K562 (cell line): ENCODE measurements at regions not wholly inside any gene's neighbourhood (a gene's known extent, or its start where the extent isn't known, plus 50 kb on each side); places are given as distances from the start of the nearest gene placed in this dataset.

ENCODE experiments used
- ATAC-seq: fragments of 200-7000 bp; cut with Tn5 transposase; 3 replicates; pipeline ENCODE4 v1.9.1; 2020; ENCODE audit warnings: moderate library complexity
- BruUV-seq: library from RNA; stranded (reverse); fragments of 400-500 nt; replicated peaks from 2 replicates; lab custom pipeline; 2021; lab: Mats Ljungman, UMichigan
- CTCF ChIA-PET: fragments of 300-600 bp; formaldehyde crosslinking; extraction: SDS; loops from one replicate; lab custom pipeline; 2021; ENCODE audit warnings: low intra/inter-chr PET ratio; lab: Yijun Ruan, JAX
- POLR2A ChIA-PET: fragments of 300-600, 350-650 bp; sonication (Branson Sonifier 250); formaldehyde crosslinking; extraction: SDS; loops from one replicate; lab custom pipeline; 2021; ENCODE audit warnings: antibody characterized with exemption, inconsistent platforms; lab: Yijun Ruan, JAX
- DNase-seq, 4 experiments: peaks; one replicate each; pipeline versions ENCODE4 v3.0.0 to v3.0.0-alpha.2; 2011 to 2018; ENCODE audit warnings: low spot score in 3 of 4, mixed read lengths in 3 of 4; ENCODE audit errors: extremely low read depth in 1 of 4
- FAIRE-seq: peaks from 2 replicates; lab custom pipeline; 2011; peaks lifted over from hg19 to GRCh38; lab: Jason Lieb, UNC
- H2AFZ ChIP-seq: 2 replicates; pipeline ENCODE4 v1.6.0; 2011; ENCODE audit warnings: low read depth, low read length, control low read depth, inconsistent platforms
- H3K27ac ChIP-seq: fragments of 200-600 bp; 3 replicates; pipeline ENCODE4 v1.8.0; 2011; ENCODE audit warnings: low read depth, mild to moderate bottlenecking, control low read depth, inconsistent platforms, low read length, moderate library complexity, mixed read lengths; ENCODE audit errors: extremely low read depth
- H3K27me3 ChIP-seq, 2 experiments: fragments of 300-600 bp in 1 of 2; 2 replicates in 1 of 2; 3 replicates in 1 of 2; pipeline versions ENCODE4 v1.6.0 to v1.8.0; 2011; ENCODE audit warnings: inconsistent platforms in 2 of 2, low read length in 2 of 2, mild to moderate bottlenecking in 1 of 2, mixed read lengths in 1 of 2, moderate library complexity in 1 of 2; ENCODE audit not compliant: control insufficient read depth in 2 of 2, insufficient read depth in 2 of 2
- H3K36me3 ChIP-seq: fragments of 300-600 bp; 3 replicates; pipeline ENCODE4 v1.8.0; 2011; ENCODE audit warnings: mild to moderate bottlenecking, low read length, inconsistent platforms; ENCODE audit not compliant: control insufficient read depth, insufficient read depth
- H3K4me1 ChIP-seq, 2 experiments: fragments of 200-600 bp in 1 of 2; replicated peaks in 1 of 2; 2 replicates in 1 of 2; 3 replicates in 1 of 2; pipeline versions ENCODE4 v1.5.1 to v1.8.0; 2011; ENCODE audit warnings: inconsistent platforms in 2 of 2, low read length in 2 of 2, mild to moderate bottlenecking in 1 of 2, mixed read lengths in 1 of 2, moderate library complexity in 1 of 2; ENCODE audit not compliant: control insufficient read depth in 2 of 2, insufficient read depth in 2 of 2
- H3K4me2 ChIP-seq: 2 replicates; pipeline ENCODE4 v1.6.1; 2011; ENCODE audit warnings: low read length, control low read depth, inconsistent platforms, mixed read lengths; ENCODE audit not compliant: insufficient read depth
- H3K4me3 ChIP-seq: fragments of 200-600 bp; sonication (generic), shearing (Covaris generic); 2 replicates; pipeline ENCODE4 v1.5.1; 2016; ENCODE audit warnings: control low read depth, inconsistent platforms
- H3K79me2 ChIP-seq: fragments of 200-600 bp; 3 replicates; pipeline ENCODE4 v1.8.0; 2011; ENCODE audit warnings: low read length, inconsistent platforms; ENCODE audit not compliant: control insufficient read depth, insufficient read depth
- H3K9ac ChIP-seq, 2 experiments: 2 replicates each; pipeline versions ENCODE4 v1.6.0 to v1.6.1; 2011; ENCODE audit warnings: low read depth in 2 of 2, low read length in 2 of 2, control low read depth in 1 of 2, inconsistent platforms in 1 of 2, mild to moderate bottlenecking in 1 of 2, mixed read lengths in 1 of 2; ENCODE audit not compliant: insufficient read depth in 1 of 2
- H3K9me1 ChIP-seq: one replicate; pipeline ENCODE4 v1.6.0; 2011; ENCODE audit warnings: inconsistent platforms, mild to moderate bottlenecking, low read length, moderate library complexity; ENCODE audit not compliant: control insufficient read depth, insufficient read depth
- H3K9me3 ChIP-seq: replicated peaks from 2 replicates; pipeline ENCODE4 v1.5.1; 2011; ENCODE audit warnings: low read depth, low read length, inconsistent platforms; ENCODE audit not compliant: control insufficient read depth, insufficient read depth
- H4K20me1 ChIP-seq: replicated peaks from 2 replicates; pipeline ENCODE4 v1.6.1; 2011; ENCODE audit warnings: low read length, inconsistent platforms, mixed read lengths; ENCODE audit not compliant: control insufficient read depth, insufficient read depth
- CHD1 ChIP-seq: fragments of 200-600 bp; sonication (generic); IDR thresholded peaks from one replicate; pipeline ENCODE4 v1.6.1; 2012; ENCODE audit warnings: mild to moderate bottlenecking, moderate library complexity, low read length, inconsistent platforms
- GATAD2A ChIP-seq: fragments of 450-650 bp; IDR thresholded peaks from 2 replicates; pipeline ENCODE4 v1.6.1; 2017
- LARP7 ChIP-seq: fragments of 450-650 bp; IDR thresholded peaks from 2 replicates; pipeline ENCODE4 v1.6.1; 2016
- MBD2 ChIP-seq: sonication (generic); IDR thresholded peaks from 2 replicates; pipeline ENCODE4 v1.6.1; 2016; ENCODE audit warnings: low read depth, borderline replicate concordance
- NCOR1 ChIP-seq: fragments of 450-650 bp; IDR thresholded peaks from 2 replicates; pipeline ENCODE4 v1.6.1; 2016; ENCODE audit warnings: mild to moderate bottlenecking, moderate library complexity
- NFXL1 ChIP-seq: fragments of 450-650 bp; formaldehyde crosslinking; IDR thresholded peaks from 2 replicates; pipeline ENCODE4 v1.4.0; 2021; ENCODE audit warnings: mild to moderate bottlenecking
- PHB2 ChIP-seq: fragments of 450-650 bp; IDR thresholded peaks from 2 replicates; pipeline ENCODE4 v1.6.1; 2017; ENCODE audit warnings: low read depth
- SP2 ChIP-seq: IDR thresholded peaks from 2 replicates; pipeline ENCODE4 v1.6.1; 2011; ENCODE audit warnings: mild to moderate bottlenecking, low read depth, low read length, moderate library complexity; ENCODE audit not compliant: poor library complexity, severe bottlenecking; ENCODE audit errors: extremely low read depth
- SRSF9 ChIP-seq: fragments of 200-400 bp; formaldehyde crosslinking; IDR thresholded peaks from 2 replicates; pipeline ENCODE4 v1.6.1; 2017; ENCODE audit warnings: low read depth, low read length, borderline replicate concordance
- TBP ChIP-seq: optimal IDR thresholded peaks from 2 replicates; pipeline ENCODE3; 2011; ENCODE audit warnings: low read depth, low read length, improper control_type of control experiment
- TOE1 ChIP-seq, 2 experiments: fragments of 450-650 bp in 1 of 2; sonication (generic) in 1 of 2; formaldehyde crosslinking in 1 of 2; IDR thresholded peaks; 2 replicates each; pipeline versions ENCODE4 v1.7.1 to v1.8.0; 2016 to 2022; ENCODE audit warnings: borderline replicate concordance in 2 of 2, mild to moderate bottlenecking in 2 of 2, antibody characterized with exemption in 1 of 2, inconsistent platforms in 1 of 2, low read depth in 1 of 2, missing genetic modification reagents in 1 of 2, moderate library complexity in 1 of 2
- ZNF354B ChIP-seq: fragments of 250-450 bp; sonication (Bioruptor Pico); IDR thresholded peaks from 2 replicates; pipeline ENCODE4 v1.4.0; 2020
- ZNF398 ChIP-seq: fragments of 250-450 bp; sonication (Bioruptor Pico); IDR thresholded peaks from 2 replicates; pipeline ENCODE4 v1.8.0; 2021; ENCODE audit warnings: moderate library complexity, mild to moderate bottlenecking, inconsistent platforms
- ZNF707 ChIP-seq: fragments of 250-450 bp; sonication (Bioruptor Pico); conservative IDR thresholded peaks from 2 replicates; pipeline ENCODE4 v1.8.0; 2022; ENCODE audit warnings: inconsistent platforms, mild to moderate bottlenecking, moderate library complexity
- WGBS: fragments of 100-300 bp; shearing (Covaris generic); methylation state at CpG from one replicate; pipeline ENCODE4 v1.1.6; 2016; ENCODE audit warnings: low coverage, mixed read lengths; ENCODE audit not compliant: insufficient coverage; ENCODE audit errors: missing lambda C conversion rate; 5-methylcytosine and 5-hydroxymethylcytosine counted together
- in situ Hi-C: fragments of 300-500 bp; cut with MboI; formaldehyde crosslinking; loops from 4 replicates; pipeline ENCODE4 v1.15.0; 2018; ENCODE audit warnings: inconsistent platforms, mixed read lengths
- intact Hi-C: fragments of 100-400 bp; cut with micrococcal nuclease; formaldehyde crosslinking; loops from 2 replicates; pipeline ENCODE4 v1.14.2; 2022
- TF ChIP-seq, protein P1 (sequence below), 2 experiments: fragments of 450-650 bp; IDR thresholded peaks; 2 replicates each; pipeline ENCODE4 v1.6.1; 2016; ENCODE audit warnings: mild to moderate bottlenecking in 2 of 2, borderline replicate concordance in 1 of 2, low read depth in 1 of 2, moderate library complexity in 1 of 2

- ATAC-seq: no peak
- Histone ChIP-seq H3K9me3 (no peaks in the 10 kb centered on the region), H3K36me3 (no peaks in the 10 kb centered on the region), H4K20me1 (no peaks in the 10 kb centered on the region), H3K4me1 (no peaks in the 10 kb centered on the region), H3K4me3 (no peak overlapping the region), H3K79me2 (no peaks in the 10 kb centered on the region), H3K27ac (no peak overlapping the region), H2AFZ (no peak overlapping the region), H3K27me3 (no peaks in the 10 kb centered on the region), H3K9ac (no peak overlapping the region), H3K4me2 (no peak overlapping the region), H3K9me1 (no peaks in the 10 kb centered on the region)
- CTCF ChIA-PET: no interaction called here
- no TSS peak for BruUV-seq
- no peak for DNase-seq
- FAIRE-seq: no peak
- POLR2A ChIA-PET: interaction anchor here (0.5 to 1.5 kb wide), 2 partner anchors 14 to 16 kb away, joined by 3 to 4 read pairs; no protein-coding TSS in a partner anchor
- intact Hi-C loops (no loop called here), in situ Hi-C loops (no loop called here)
- 5% methylated on average over 4 of the region's 4 CpGs for WGBS
- TF ChIP-seq ZNF354B: no peak
- no peak for TF ChIP-seq LARP7
- no peak for TF ChIP-seq MBD2
- TF ChIP-seq TBP: no peak
- TF ChIP-seq ZNF398 (CRISPR knock-in tag): no peak
- no peak for TF ChIP-seq NFXL1
- TF ChIP-seq GATAD2A: no peak
- no peak for TF ChIP-seq NCOR1
- TF ChIP-seq, protein P1, sequence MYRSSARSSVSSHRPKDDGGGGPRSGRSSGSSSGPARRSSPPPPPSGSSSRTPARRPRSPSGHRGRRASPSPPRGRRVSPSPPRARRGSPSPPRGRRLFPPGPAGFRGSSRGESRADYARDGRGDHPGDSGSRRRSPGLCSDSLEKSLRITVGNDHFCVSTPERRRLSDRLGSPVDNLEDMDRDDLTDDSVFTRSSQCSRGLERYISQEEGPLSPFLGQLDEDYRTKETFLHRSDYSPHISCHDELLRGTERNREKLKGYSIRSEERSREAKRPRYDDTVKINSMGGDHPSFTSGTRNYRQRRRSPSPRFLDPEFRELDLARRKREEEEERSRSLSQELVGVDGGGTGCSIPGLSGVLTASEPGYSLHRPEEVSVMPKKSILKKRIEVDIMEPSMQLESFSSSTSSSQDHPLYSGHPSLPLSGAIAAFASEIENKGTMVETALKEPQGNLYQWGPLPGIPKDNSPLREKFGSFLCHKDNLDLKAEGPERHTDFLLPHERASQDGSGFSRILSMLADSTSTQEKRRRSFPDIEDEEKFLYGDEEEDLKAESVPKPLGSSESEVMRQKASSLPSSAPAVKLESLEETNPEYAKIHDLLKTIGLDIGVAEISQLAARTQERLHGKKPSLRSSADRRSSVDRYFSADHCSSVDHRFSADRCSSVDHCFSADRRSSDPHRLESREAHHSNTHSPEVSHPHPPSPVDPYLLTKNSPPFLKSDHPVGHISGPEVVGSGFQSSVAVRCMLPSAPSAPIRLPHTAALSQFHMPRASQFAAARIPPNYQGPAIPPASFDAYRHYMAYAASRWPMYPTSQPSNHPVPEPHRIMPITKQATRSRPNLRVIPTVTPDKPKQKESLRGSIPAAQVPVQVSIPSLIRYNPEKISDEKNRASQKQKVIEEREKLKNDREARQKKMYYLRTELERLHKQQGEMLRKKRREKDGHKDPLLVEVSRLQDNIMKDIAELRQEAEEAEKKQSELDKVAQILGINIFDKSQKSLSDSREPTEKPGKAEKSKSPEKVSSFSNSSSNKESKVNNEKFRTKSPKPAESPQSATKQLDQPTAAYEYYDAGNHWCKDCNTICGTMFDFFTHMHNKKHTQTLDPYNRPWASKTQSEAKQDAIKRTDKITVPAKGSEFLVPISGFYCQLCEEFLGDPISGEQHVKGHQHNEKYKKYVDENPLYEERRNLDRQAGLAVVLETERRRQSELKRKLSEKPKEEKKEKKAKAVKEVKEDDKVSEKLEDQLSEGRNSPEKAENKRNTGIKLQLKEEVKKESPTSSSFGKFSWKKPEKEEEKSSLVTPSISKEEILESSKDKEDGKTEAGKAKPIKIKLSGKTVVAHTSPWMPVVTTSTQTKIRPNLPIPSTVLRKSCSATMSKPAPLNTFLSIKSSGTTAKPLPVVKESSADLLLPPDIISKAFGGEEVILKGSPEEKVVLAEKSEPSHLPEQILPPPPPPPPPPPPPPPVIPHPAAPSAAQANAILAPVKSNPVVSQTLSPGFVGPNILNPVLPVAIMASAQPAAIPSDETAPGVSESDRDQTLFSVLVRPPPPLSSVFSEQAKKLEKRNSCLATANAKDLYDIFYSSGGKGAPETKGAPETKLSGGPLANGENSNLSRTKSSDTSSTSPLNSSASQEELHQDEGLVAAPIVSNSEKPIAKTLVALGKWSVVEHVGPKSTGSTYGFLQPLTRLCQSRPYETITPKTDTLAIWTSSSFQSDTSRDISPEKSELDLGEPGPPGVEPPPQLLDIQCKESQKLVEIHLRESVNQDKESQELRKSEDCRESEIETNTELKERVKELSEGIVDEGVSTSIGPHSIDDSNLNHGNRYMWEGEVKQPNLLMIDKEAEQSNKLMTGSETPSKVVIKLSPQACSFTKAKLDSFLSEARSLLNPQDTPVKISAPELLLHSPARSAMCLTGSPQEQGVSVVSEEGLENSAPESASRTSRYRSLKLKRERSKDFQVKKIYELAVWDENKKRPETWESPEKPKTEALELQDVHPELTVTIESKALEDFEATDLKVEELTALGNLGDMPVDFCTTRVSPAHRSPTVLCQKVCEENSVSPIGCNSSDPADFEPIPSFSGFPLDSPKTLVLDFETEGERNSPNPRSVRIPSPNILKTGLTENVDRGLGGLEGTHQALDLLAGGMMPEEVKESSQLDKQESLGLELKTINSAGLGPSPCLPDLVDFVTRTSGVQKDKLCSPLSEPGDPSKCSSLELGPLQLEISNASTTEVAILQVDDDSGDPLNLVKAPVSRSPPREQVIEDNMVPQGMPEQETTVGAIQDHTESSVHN (IDR thresholded peaks at IDR 0.05; ENCODE audit: borderline replicate concordance in 1 of 2, low read depth in 1 of 2): no peak
- no peak for TF ChIP-seq PHB2
- TF ChIP-seq SP2: no peak
- no peak for TF ChIP-seq TOE1 (IDR thresholded peaks at IDR 0.05; ENCODE audit: borderline replicate concordance)
- no peak for TF ChIP-seq TOE1 (CRISPR knock-in tag; IDR thresholded peaks at IDR 0.05; ENCODE audit: borderline replicate concordance, low read depth)
- TF ChIP-seq CHD1: no peak
- no peak for TF ChIP-seq ZNF707
- TF ChIP-seq SRSF9: no peak
Measured at GRCh38 chr1:172949096-172949495, 101.6 kb downstream of the TNFSF18 start.
